H1 (cell line): ENCODE measurements at regions not wholly inside any gene's neighbourhood (a gene's known extent, or its start where the extent isn't known, plus 50 kb on each side); places are given as distances from the start of the nearest gene placed in this dataset.

Source experiments
- CTCF ChIA-PET: fragments of 300-600 bp; sonication (Branson Sonifier 250); formaldehyde crosslinking; loops from one replicate; lab custom pipeline; 2021; ENCODE audit not compliant: partially characterized antibody; lab: Charles Lee
- POLR2A ChIA-PET: fragments of 300-600 bp; sonication (Branson Sonifier 250); formaldehyde crosslinking; loops from one replicate; lab custom pipeline; 2021; ENCODE audit warnings: inconsistent platforms; ENCODE audit not compliant: partially characterized antibody; lab: Charles Lee
- DNase-seq, 2 experiments: peaks; one replicate each; pipeline versions ENCODE4 v3.0.0 to v3.0.0-alpha.2; 2010 to 2022; ENCODE audit warnings: low spot score in 2 of 2, low read depth in 1 of 2, mixed read lengths in 1 of 2
- FAIRE-seq: peaks from 2 replicates; lab custom pipeline; 2011; peaks lifted over from hg19 to GRCh38; lab: Jason Lieb, UNC
- H2AFZ ChIP-seq: 2 replicates; pipeline ENCODE4 v1.8.1; 2012; ENCODE audit warnings: low read length, inconsistent platforms
- H2AK5ac ChIP-seq: 2 replicates; pipeline ENCODE4 v1.6.1; 2013; ENCODE audit warnings: low read depth, low read length
- H2BK120ac ChIP-seq: replicated peaks from 2 replicates; pipeline ENCODE3; 2013; ENCODE audit warnings: low read depth, low read length, inconsistent platforms
- H2BK12ac ChIP-seq: 2 replicates; pipeline ENCODE4 v1.6.1; 2013; ENCODE audit warnings: low read depth, low read length
- H2BK15ac ChIP-seq: 2 replicates; pipeline ENCODE4 v1.6.1; 2013; ENCODE audit warnings: low read length
- H2BK20ac ChIP-seq: 2 replicates; pipeline ENCODE4 v1.6.1; 2013; ENCODE audit warnings: low read length
- H2BK5ac ChIP-seq: 2 replicates; pipeline ENCODE4 v1.6.1; 2013; ENCODE audit warnings: low read depth, low read length
- H3K14ac ChIP-seq: 2 replicates; pipeline ENCODE4 v1.6.1; 2013; ENCODE audit warnings: inconsistent platforms; ENCODE audit not compliant: insufficient read length
- H3K18ac ChIP-seq: 2 replicates; pipeline ENCODE4 v1.6.1; 2013; ENCODE audit warnings: low read length; ENCODE audit errors: extremely low read depth
- H3K23ac ChIP-seq: 2 replicates; pipeline ENCODE4 v1.6.1; 2013; ENCODE audit warnings: inconsistent platforms; ENCODE audit not compliant: insufficient read length
- H3K23me2 ChIP-seq: 2 replicates; pipeline ENCODE4 v1.6.1; 2013; ENCODE audit warnings: low read depth, low read length
- H3K27ac ChIP-seq: 2 replicates; pipeline ENCODE4 v1.6.1; 2011; ENCODE audit warnings: low read depth, low read length, inconsistent platforms
- H3K27me3 ChIP-seq, 4 experiments: replicated peaks in 1 of 4; 1 replicate in 1 of 4; 2 replicates in 3 of 4; pipeline versions ENCODE4 v1.6.1 to v1.8.1; 2011 to 2013; ENCODE audit warnings: low read length in 3 of 4, mild to moderate bottlenecking in 3 of 4, inconsistent platforms in 2 of 4, mixed read lengths in 2 of 4, moderate library complexity in 1 of 4; ENCODE audit not compliant: control insufficient read depth in 3 of 4, insufficient read depth in 3 of 4; ENCODE audit errors: extremely low read depth in 1 of 4
- H3K36me3 ChIP-seq, 4 experiments: 2 replicates each; pipeline versions ENCODE4 v1.6.1 to v1.8.1; 2011 to 2013; ENCODE audit warnings: mild to moderate bottlenecking in 4 of 4, low read length in 3 of 4, moderate library complexity in 2 of 4, control low read depth in 1 of 4, inconsistent platforms in 1 of 4; ENCODE audit not compliant: insufficient read depth in 4 of 4, control insufficient read depth in 2 of 4
- H3K4ac ChIP-seq: replicated peaks from 2 replicates; pipeline ENCODE3; 2013; ENCODE audit warnings: low read length, low read depth, mixed read lengths, inconsistent platforms; ENCODE audit not compliant: insufficient read length
- H3K4me1 ChIP-seq, 4 experiments: replicated peaks in 1 of 4; 1 replicate in 1 of 4; 2 replicates in 3 of 4; pipeline versions ENCODE4 v1.6.1 to v1.8.1; 2011 to 2013; ENCODE audit warnings: low read length in 3 of 4, inconsistent platforms in 2 of 4, mixed read lengths in 1 of 4; ENCODE audit not compliant: insufficient read depth in 4 of 4, control insufficient read depth in 3 of 4
- H3K4me2 ChIP-seq, 2 experiments: 2 replicates each; pipeline versions ENCODE4 v1.6.1 to v1.8.1; 2011 to 2013; ENCODE audit warnings: low read depth in 2 of 2, low read length in 2 of 2, control low read depth in 1 of 2, inconsistent platforms in 1 of 2, mild to moderate bottlenecking in 1 of 2; ENCODE audit not compliant: insufficient read depth in 1 of 2
- H3K4me3 ChIP-seq, 4 experiments: fragments of 200-600, 300-600 bp in 1 of 4; sonication (generic), shearing (Covaris generic), sonication (Bioruptor Twin) in 1 of 4; 2 replicates each; pipeline versions ENCODE4 v1.5.1 to v1.8.1; 2011 to 2016; ENCODE audit warnings: low read length in 4 of 4, low read depth in 3 of 4, control low read depth in 2 of 4, inconsistent platforms in 2 of 4, mild to moderate bottlenecking in 2 of 4, mixed read lengths in 1 of 4, moderate library complexity in 1 of 4; ENCODE audit not compliant: insufficient read depth in 2 of 4; ENCODE audit errors: extremely low read depth in 1 of 4
- H3K56ac ChIP-seq: replicated peaks from 2 replicates; pipeline ENCODE3; 2013; ENCODE audit warnings: low read depth, mild to moderate bottlenecking, mixed read lengths, low read length, inconsistent platforms; ENCODE audit not compliant: insufficient read length
- H3K79me1 ChIP-seq: 2 replicates; pipeline ENCODE4 v1.6.1; 2013; ENCODE audit warnings: low read depth, low read length, control low read depth
- H3K79me2 ChIP-seq, 2 experiments: 2 replicates each; pipeline versions ENCODE4 v1.6.1 to v1.8.1; 2012 to 2013; ENCODE audit warnings: low read length in 2 of 2, mild to moderate bottlenecking in 2 of 2, inconsistent platforms in 1 of 2; ENCODE audit not compliant: insufficient read depth in 2 of 2, control insufficient read depth in 1 of 2
- H3K9ac ChIP-seq, 4 experiments: replicated peaks in 1 of 4; 1 replicate in 1 of 4; 2 replicates in 3 of 4; pipeline versions ENCODE4 v1.6.1 to v1.8.1; 2011 to 2013; ENCODE audit warnings: low read depth in 3 of 4, low read length in 3 of 4, control low read depth in 2 of 4, mild to moderate bottlenecking in 2 of 4, moderate library complexity in 2 of 4, inconsistent platforms in 1 of 4; ENCODE audit errors: extremely low read depth in 1 of 4
- H3K9me3 ChIP-seq, 2 experiments: 2 replicates each; pipeline versions ENCODE4 v1.6.1 to v1.8.1; 2012 to 2013; ENCODE audit warnings: mild to moderate bottlenecking in 2 of 2, moderate library complexity in 2 of 2, control low read depth in 1 of 2, inconsistent platforms in 1 of 2, low read depth in 1 of 2, low read length in 1 of 2, mixed read lengths in 1 of 2; ENCODE audit not compliant: insufficient read depth in 2 of 2
- H4K20me1 ChIP-seq, 2 experiments: replicated peaks in 1 of 2; 2 replicates each; pipeline versions ENCODE3 to v1.8.1; 2011 to 2013; ENCODE audit warnings: inconsistent platforms in 2 of 2, low read length in 2 of 2, mild to moderate bottlenecking in 1 of 2; ENCODE audit not compliant: insufficient read depth in 2 of 2, control insufficient read depth in 1 of 2
- H4K5ac ChIP-seq: 2 replicates; pipeline ENCODE4 v1.6.1; 2013; ENCODE audit warnings: low read length, low read depth, mixed read lengths, inconsistent platforms; ENCODE audit not compliant: insufficient read length
- H4K8ac ChIP-seq: 2 replicates; pipeline ENCODE4 v1.8.0; 2013; ENCODE audit warnings: mild to moderate bottlenecking, moderate library complexity, low read length, inconsistent platforms; ENCODE audit not compliant: insufficient read depth; ENCODE audit errors: extremely low read depth
- H4K91ac ChIP-seq: replicated peaks from 2 replicates; pipeline ENCODE3; 2013; ENCODE audit warnings: low read length, mixed read lengths, inconsistent platforms; ENCODE audit not compliant: insufficient read length
- POU5F1 ChIP-seq: IDR thresholded peaks from 2 replicates; pipeline ENCODE4 v1.6.1; 2011; ENCODE audit warnings: low read depth, mild to moderate bottlenecking, low read length, moderate library complexity
- RAD21 ChIP-seq, 2 experiments: IDR thresholded peaks in 1 of 2; conservative IDR thresholded peaks in 1 of 2; 2 replicates each; pipeline ENCODE4 v1.6.1; 2011; ENCODE audit warnings: low read depth in 2 of 2, low read length in 2 of 2, improper control_type of control experiment in 1 of 2, inconsistent platforms in 1 of 2, mild to moderate bottlenecking in 1 of 2, moderate library complexity in 1 of 2
- SP1 ChIP-seq: IDR thresholded peaks from 2 replicates; pipeline ENCODE4 v1.6.1; 2011; ENCODE audit warnings: low read depth, low read length
- TEAD4 ChIP-seq: IDR thresholded peaks from 2 replicates; pipeline ENCODE4 v1.6.1; 2012; ENCODE audit warnings: low read depth, low read length, inconsistent platforms, mixed read lengths
- WGBS, 2 experiments: shearing (Covaris generic) in 1 of 2; methylation state at CpG; one replicate each; pipeline versions ENCODE4 v1.1.6 to v1.1.7; 2013 to 2015; ENCODE audit warnings: low lambda C conversion rate in 2 of 2, mixed read lengths in 2 of 2, inconsistent platforms in 1 of 2, low coverage in 1 of 2, missing lambda C conversion rate in 1 of 2; ENCODE audit not compliant: insufficient replicate concordance in 2 of 2, insufficient coverage in 1 of 2, insufficient read length in 1 of 2; ENCODE audit errors: extremely low coverage in 1 of 2, missing lambda C conversion rate in 1 of 2; 5-methylcytosine and 5-hydroxymethylcytosine counted together

DNA sequence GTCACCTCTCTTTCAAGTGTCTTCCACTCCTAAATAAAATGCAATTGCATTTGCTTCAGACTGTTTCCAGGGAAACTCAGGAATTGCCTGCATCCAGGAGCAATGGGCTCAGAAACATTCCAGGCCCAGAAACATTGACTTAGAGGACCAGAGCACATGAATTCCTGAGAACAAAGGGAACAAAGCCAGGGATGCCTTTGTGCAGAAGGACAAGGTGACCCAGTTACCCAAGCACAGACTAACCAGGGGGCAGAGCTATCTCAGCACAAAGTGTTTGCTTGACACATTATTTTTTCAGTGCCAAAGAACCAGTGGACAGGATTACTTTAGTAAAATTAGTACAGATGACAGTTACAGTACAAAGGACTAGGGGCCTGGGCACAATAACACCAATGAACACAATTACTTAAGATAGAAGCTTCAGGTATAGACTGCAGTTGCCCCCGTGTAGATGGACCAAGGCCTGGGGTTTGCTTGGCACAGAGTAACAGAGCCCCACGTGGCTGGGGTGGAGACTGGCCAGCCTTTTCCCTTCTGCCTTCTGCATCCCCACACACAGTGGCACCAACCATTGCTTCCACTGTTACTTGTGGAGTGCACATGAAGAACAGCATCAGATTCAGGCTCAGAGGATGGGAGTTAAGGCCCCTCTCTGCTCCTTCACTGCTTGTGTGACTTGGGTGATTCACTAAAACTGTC, 500.8 kb downstream of the INSC start:
- H3K9ac ChIP-seq = no peak overlapping the region
- no peak overlapping the region for H2AK5ac ChIP-seq
- no peak overlapping the region for H2BK12ac ChIP-seq
- no peaks in the 10 kb centered on the region for H3K79me2 ChIP-seq
- H3K4ac ChIP-seq = no peak overlapping the region
- H4K20me1 ChIP-seq = no peaks in the 10 kb centered on the region
- H3K27ac ChIP-seq = no peak overlapping the region
- H3K79me1 ChIP-seq = no peaks in the 10 kb centered on the region
- H3K56ac ChIP-seq = no peak overlapping the region
- no peaks in the 10 kb centered on the region for H3K36me3 ChIP-seq
- no peaks in the 10 kb centered on the region for H3K23me2 ChIP-seq
- no peaks in the 10 kb centered on the region for H3K4me1 ChIP-seq
- no peak overlapping the region for H2BK20ac ChIP-seq
- DNase-seq = no peak
- H2BK120ac ChIP-seq = no peak overlapping the region
- peak in 1 of 2 experiments; percentile 20; a peak in 1 of 4 replicates for TF ChIP-seq RAD21 (IDR thresholded peaks at IDR 0.05 in 1 of 2, conservative IDR thresholded peaks at IDR 0.05 in 1 of 2; ENCODE audit: low read depth in 2 of 2, low read length in 2 of 2)
- no peak for TF ChIP-seq SP1
- TF ChIP-seq TEAD4 = peak; percentile 45; the same call in 1 of the 2 replicates
- no peak for TF ChIP-seq POU5F1
- no peaks in the 10 kb centered on the region for H3K9me3 ChIP-seq
- no peak overlapping the region for H4K8ac ChIP-seq
- no peak overlapping the region for H2AFZ ChIP-seq
- ChIA-PET POLR2A (no interaction called here), CTCF (interaction anchor here (1.5 to 2.7 kb wide), 2 partner anchors 10 to 14 kb away, joined by 6 to 15 read pairs; no protein-coding TSS in a partner anchor)
- H3K27me3 ChIP-seq = no peaks in the 10 kb centered on the region
- no peak overlapping the region for H2BK5ac ChIP-seq
- no peak overlapping the region for H3K4me2 ChIP-seq
- no peak overlapping the region for H3K23ac ChIP-seq
- H3K18ac ChIP-seq = no peak overlapping the region
- FAIRE-seq = no peak
- WGBS, 2 experiments = 57% methylated on average over 1 of the region's 2 CpGs; no CpG with 5 or more reads in 1 of the 2 experiments
- H4K5ac ChIP-seq = no peak overlapping the region
- no peak overlapping the region for H3K4me3 ChIP-seq
- H2BK15ac ChIP-seq = no peak overlapping the region; the same call in 1 of the 2 replicates
- no peak overlapping the region for H3K14ac ChIP-seq
- no peak overlapping the region for H4K91ac ChIP-seq
